GM18951 (cell line): ENCODE measurements at regions not wholly inside any gene's neighbourhood (a gene's known extent, or its start where the extent isn't known, plus 50 kb on each side); places are given as distances from the start of the nearest gene placed in this dataset.

Experiments
- POLR2A ChIP-seq: IDR thresholded peaks from 4 replicates; pipeline ENCODE4 v1.6.1; 2011; ENCODE audit warnings: mild to moderate bottlenecking; ENCODE audit not compliant: insufficient read length, insufficient read depth; ENCODE audit errors: extremely low read depth
- in situ Hi-C: fragments of 300-500 bp; cut with MboI; formaldehyde crosslinking; loops from one replicate; pipeline ENCODE4 v1.12.0; 2022; ENCODE audit warnings: low sequenced_read_pairs, mixed read lengths, inconsistent platforms; ENCODE audit not compliant: unreplicated experiment

GRCh38 chr6:53992522-53992921, 118.7 kb upstream of the MLIP start:
- no peak for TF ChIP-seq POLR2A
- in situ Hi-C loops = loop anchor here (25.0 kb wide), 2 partner anchors 720 to 1070 kb away; no protein-coding TSS in a partner anchor

GRCh38 chr6:53994201-53994600, 117.0 kb upstream of the MLIP start:
- no peak for TF ChIP-seq POLR2A
- in situ Hi-C loops = loop anchor here (25.0 kb wide), 2 partner anchors 718 to 1068 kb away; no protein-coding TSS in a partner anchor

GRCh38 chr6:53995935-53996334, 115.3 kb upstream of the MLIP start:
- in situ Hi-C loops = loop anchor here (25.0 kb wide), 2 partner anchors 716 to 1066 kb away; no protein-coding TSS in a partner anchor
- TF ChIP-seq POLR2A = no peak

GRCh38 chr6:53998303-53998702, 112.9 kb upstream of the MLIP start:
- TF ChIP-seq POLR2A = no peak
- in situ Hi-C loops = loop anchor here (25.0 kb wide), 2 partner anchors 714 to 1064 kb away; no protein-coding TSS in a partner anchor

GRCh38 chr6:53999088-53999755, 112.0 kb upstream of the MLIP start:
- in situ Hi-C loops = loop anchor here (25.0 kb wide), 2 partner anchors 713 to 1063 kb away; no protein-coding TSS in a partner anchor
- no peak for TF ChIP-seq POLR2A

GRCh38 chr6:54002116-54002515, 109.1 kb upstream of the MLIP start:
- no peak for TF ChIP-seq POLR2A

GRCh38 chr6:54003316-54003715, 107.9 kb upstream of the MLIP start:
- TF ChIP-seq POLR2A = no peak
- in situ Hi-C loops = no loop called here

More at GRCh38 chr6:54002116-54002515, 109.1 kb upstream of the MLIP start:
- in situ Hi-C loops = no loop called here

- no peak for TF ChIP-seq POLR2A
- in situ Hi-C loops = no loop called here
Measured at GRCh38 chr6:54008589-54008988, 102.7 kb upstream of the MLIP start.

- no peak for TF ChIP-seq POLR2A
- in situ Hi-C loops = no loop called here
Measured at GRCh38 chr6:54009052-54009654, 102.1 kb upstream of the MLIP start.

- TF ChIP-seq POLR2A = no peak
- in situ Hi-C loops = no loop called here
Measured at GRCh38 chr6:54010340-54011276, 100.6 kb upstream of the MLIP start.

GRCh38 chr6:54011277-54011648, 100.0 kb upstream of the MLIP start:
- no peak for TF ChIP-seq POLR2A
- in situ Hi-C loops = no loop called here

- in situ Hi-C loops = no loop called here
- TF ChIP-seq POLR2A = no peak
Measured at GRCh38 chr6:54013966-54014365, 97.3 kb upstream of the MLIP start.

GRCh38 chr6:54014440-54014839, 96.8 kb upstream of the MLIP start:
- no peak for TF ChIP-seq POLR2A
- in situ Hi-C loops = no loop called here
